HEK293 (cell line): ENCODE measurements at regions not wholly inside any gene's neighbourhood (a gene's known extent, or its start where the extent isn't known, plus 50 kb on each side); places are given as distances from the start of the nearest gene placed in this dataset.

Experiments used
- CTCF ChIA-PET: fragments of 350-600 bp; formaldehyde crosslinking; extraction: SDS; loops from one replicate; lab custom pipeline; 2021; ENCODE audit warnings: antibody characterized with exemption; lab: Yijun Ruan, JAX
- POLR2A ChIA-PET: fragments of 300-600 bp; formaldehyde crosslinking; extraction: SDS; loops from one replicate; lab custom pipeline; 2020; ENCODE audit warnings: antibody characterized with exemption, inconsistent platforms; lab: Yijun Ruan, JAX
- H3K27ac ChIP-seq: fragments of 200-500 bp; sonication (Bioruptor generic); 2 replicates; pipeline ENCODE4 v1.5.1; 2014; ENCODE audit warnings: low read depth, low read length, control low read depth, inconsistent platforms; ENCODE audit errors: extremely low read depth
- H3K36me3 ChIP-seq, 2 experiments: fragments of 200-500 bp in 1 of 2; sonication (Bioruptor generic) in 1 of 2; 1 replicate in 1 of 2; 2 replicates in 1 of 2; pipeline ENCODE4 v1.5.1; 2014 to 2017; ENCODE audit warnings: inconsistent platforms in 2 of 2, low read length in 2 of 2; ENCODE audit not compliant: control insufficient read depth in 2 of 2, insufficient read depth in 1 of 2
- H3K4me1 ChIP-seq: fragments of 200-500 bp; sonication (Bioruptor generic); 2 replicates; pipeline ENCODE4 v1.5.1; 2014; ENCODE audit warnings: mild to moderate bottlenecking, low read length, inconsistent platforms; ENCODE audit not compliant: control insufficient read depth, insufficient read depth
- H3K4me3 ChIP-seq: 2 replicates; pipeline ENCODE4 v1.5.1; 2011; ENCODE audit warnings: low read depth, mild to moderate bottlenecking, control low read depth, low read length, moderate library complexity
- H3K9me3 ChIP-seq: fragments of 200-500 bp; sonication (Bioruptor generic); 2 replicates; pipeline ENCODE4 v1.5.1; 2014; ENCODE audit warnings: low read depth, low read length, inconsistent platforms; ENCODE audit not compliant: control insufficient read depth, insufficient read depth
- HOXA7 ChIP-seq: sonication (generic); formaldehyde crosslinking; IDR thresholded peaks from 2 replicates; pipeline ENCODE4 v1.8.1; 2022; ENCODE audit warnings: missing genetic modification reagents, borderline replicate concordance
- RBAK ChIP-seq: fragments of 450-650 bp; formaldehyde crosslinking; IDR thresholded peaks from 2 replicates; pipeline ENCODE4 v1.5.1; 2016; ENCODE audit warnings: missing biosample characterization, missing genetic modification characterization
- SP3 ChIP-seq: fragments of 450-650 bp; formaldehyde crosslinking; IDR thresholded peaks from 2 replicates; pipeline ENCODE4 v1.5.1; 2016; ENCODE audit warnings: missing biosample characterization, missing genetic modification characterization
- TCF7L2 ChIP-seq: IDR thresholded peaks from 2 replicates; pipeline ENCODE4 v1.6.1; 2011; ENCODE audit warnings: low read depth, mild to moderate bottlenecking, inconsistent platforms, low read length, moderate library complexity, borderline replicate concordance
- WT1 ChIP-seq: fragments of 450-650 bp; formaldehyde crosslinking; IDR thresholded peaks from 2 replicates; pipeline ENCODE4 v1.5.1; 2016; ENCODE audit warnings: missing biosample characterization, missing genetic modification characterization
- YY1 ChIP-seq: fragments of 450-650 bp; formaldehyde crosslinking; IDR thresholded peaks from 2 replicates; pipeline ENCODE4 v1.5.1; 2018; ENCODE audit warnings: missing biosample characterization, missing genetic modification characterization
- YY2 ChIP-seq: fragments of 450-650 bp; formaldehyde crosslinking; IDR thresholded peaks from 2 replicates; pipeline ENCODE4 v1.5.1; 2016; ENCODE audit warnings: missing biosample characterization, missing genetic modification characterization
- ZBTB21 ChIP-seq: fragments of 450-650 bp; formaldehyde crosslinking; IDR thresholded peaks from 2 replicates; pipeline ENCODE4 v1.5.1; 2017; ENCODE audit warnings: missing biosample characterization, missing genetic modification characterization
- ZIC2 ChIP-seq: fragments of 450-650 bp; formaldehyde crosslinking; IDR thresholded peaks from 2 replicates; pipeline ENCODE4 v1.5.1; 2016; ENCODE audit warnings: missing biosample characterization, missing genetic modification characterization
- ZNF112 ChIP-seq: fragments of 450-650 bp; formaldehyde crosslinking; IDR thresholded peaks from 2 replicates; pipeline ENCODE4 v1.5.0; 2017; ENCODE audit warnings: missing biosample characterization, missing genetic modification characterization
- ZNF140 ChIP-seq: fragments of 450-650 bp; formaldehyde crosslinking; IDR thresholded peaks from 2 replicates; pipeline ENCODE4 v1.5.1; 2016; ENCODE audit warnings: missing biosample characterization, missing genetic modification characterization
- ZNF16 ChIP-seq: fragments of 450-650 bp; formaldehyde crosslinking; IDR thresholded peaks from 2 replicates; pipeline ENCODE4 v1.5.1; 2016; ENCODE audit warnings: low read depth, missing biosample characterization, missing genetic modification characterization
- ZNF175 ChIP-seq: fragments of 450-650 bp; formaldehyde crosslinking; IDR thresholded peaks from 2 replicates; pipeline ENCODE4 v1.5.1; 2016; ENCODE audit warnings: missing biosample characterization, missing genetic modification characterization
- ZNF211 ChIP-seq: fragments of 450-650 bp; formaldehyde crosslinking; IDR thresholded peaks from 2 replicates; pipeline ENCODE4 v1.5.1; 2016; ENCODE audit warnings: low read depth, missing biosample characterization, missing genetic modification characterization
- ZNF223 ChIP-seq: fragments of 450-650 bp; formaldehyde crosslinking; IDR thresholded peaks from 2 replicates; pipeline ENCODE4 v1.5.1; 2016; ENCODE audit warnings: missing biosample characterization, missing genetic modification characterization
- ZNF354C ChIP-seq: fragments of 450-650 bp; formaldehyde crosslinking; IDR thresholded peaks from 2 replicates; pipeline ENCODE4 v1.5.1; 2016; ENCODE audit warnings: missing biosample characterization, missing genetic modification characterization, low read depth, borderline replicate concordance
- ZNF433 ChIP-seq: fragments of 450-650 bp; formaldehyde crosslinking; IDR thresholded peaks from 2 replicates; pipeline ENCODE4 v1.5.1; 2016; ENCODE audit warnings: missing biosample characterization, missing genetic modification characterization, low read depth
- ZNF514 ChIP-seq: fragments of 450-650 bp; formaldehyde crosslinking; IDR thresholded peaks from 2 replicates; pipeline ENCODE4 v1.5.1; 2016; ENCODE audit warnings: missing biosample characterization, missing genetic modification characterization
- ZNF548 ChIP-seq: fragments of 450-650 bp; formaldehyde crosslinking; IDR thresholded peaks from 2 replicates; pipeline ENCODE4 v1.5.1; 2016; ENCODE audit warnings: missing biosample characterization, missing genetic modification characterization
- ZNF555 ChIP-seq: fragments of 450-650 bp; formaldehyde crosslinking; conservative IDR thresholded peaks from 2 replicates; pipeline ENCODE4 v1.5.1; 2017; ENCODE audit warnings: missing biosample characterization, mild to moderate bottlenecking, missing genetic modification characterization, inconsistent platforms
- ZNF561 ChIP-seq: fragments of 450-650 bp; IDR thresholded peaks from 2 replicates; pipeline ENCODE4 v1.5.1; 2018; ENCODE audit warnings: missing biosample characterization, missing genetic modification characterization, borderline replicate concordance
- ZNF596 ChIP-seq: fragments of 450-650 bp; IDR thresholded peaks from 2 replicates; pipeline ENCODE4 v1.5.0; 2018; ENCODE audit warnings: missing biosample characterization, mild to moderate bottlenecking, missing genetic modification characterization, moderate library complexity
- ZNF677 ChIP-seq: fragments of 450-650 bp; IDR thresholded peaks from 2 replicates; pipeline ENCODE4 v1.5.0; 2018; ENCODE audit warnings: missing biosample characterization, mild to moderate bottlenecking, missing genetic modification characterization, moderate library complexity
- ZNF747 ChIP-seq: fragments of 450-650 bp; formaldehyde crosslinking; IDR thresholded peaks from 2 replicates; pipeline ENCODE4 v1.5.1; 2016; ENCODE audit warnings: missing biosample characterization, missing genetic modification characterization
- ZNF791 ChIP-seq: fragments of 450-650 bp; formaldehyde crosslinking; IDR thresholded peaks from 2 replicates; pipeline ENCODE4 v1.5.1; 2016; ENCODE audit warnings: missing biosample characterization, missing genetic modification characterization
- ZNF830 ChIP-seq: fragments of 450-650 bp; IDR thresholded peaks from 2 replicates; pipeline ENCODE4 v1.5.0; 2018; ENCODE audit warnings: missing biosample characterization, missing genetic modification characterization, low read depth, mild to moderate bottlenecking, moderate library complexity
- TF ChIP-seq, protein P1 (sequence below): fragments of 450-650 bp; formaldehyde crosslinking; IDR thresholded peaks from 2 replicates; pipeline ENCODE4 v1.5.1; 2016; ENCODE audit warnings: missing biosample characterization, missing genetic modification characterization
- TF ChIP-seq, protein P2 (sequence below): fragments of 450-650 bp; formaldehyde crosslinking; IDR thresholded peaks from 2 replicates; pipeline ENCODE4 v1.5.1; 2016; ENCODE audit warnings: missing biosample characterization, missing genetic modification characterization
- TF ChIP-seq, protein P3 (sequence below): fragments of 450-650 bp; formaldehyde crosslinking; IDR thresholded peaks from 2 replicates; pipeline ENCODE4 v1.5.1; 2016; ENCODE audit warnings: missing biosample characterization, missing genetic modification characterization
- TF ChIP-seq, protein P4 (sequence below): fragments of 450-650 bp; formaldehyde crosslinking; IDR thresholded peaks from 2 replicates; pipeline ENCODE4 v1.5.1; 2017; ENCODE audit warnings: missing biosample characterization, missing genetic modification characterization
- TF ChIP-seq, protein P5 (sequence below): fragments of 450-650 bp; formaldehyde crosslinking; IDR thresholded peaks from 2 replicates; pipeline ENCODE4 v1.5.1; 2016; ENCODE audit warnings: missing biosample characterization, missing genetic modification characterization
- TF ChIP-seq, protein P6 (sequence below): fragments of 450-650 bp; formaldehyde crosslinking; IDR thresholded peaks from 2 replicates; pipeline ENCODE4 v1.5.1; 2017; ENCODE audit warnings: missing biosample characterization, missing genetic modification characterization

DNA sequence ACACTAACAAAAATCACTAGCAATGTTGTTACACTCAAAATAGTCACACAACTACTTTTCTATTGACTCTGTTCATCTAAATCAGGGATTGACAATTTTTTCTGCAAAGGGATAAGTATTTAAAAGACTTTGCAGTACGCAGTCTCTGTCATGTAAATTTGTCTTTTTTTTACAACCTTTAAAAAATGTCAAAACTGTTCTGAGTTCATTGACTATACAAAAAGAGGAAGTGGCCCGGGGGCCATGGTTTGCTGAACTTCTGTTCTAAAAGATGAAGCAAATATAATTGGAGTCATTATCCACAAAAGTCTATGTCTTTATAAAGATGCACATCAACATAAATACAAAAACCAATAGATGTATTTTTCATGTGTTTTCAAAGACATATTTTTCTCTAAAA, 1310.3 kb downstream of the RPA4 start:
- no peaks in the 10 kb centered on the region for H3K9me3 ChIP-seq
- CTCF ChIA-PET: no interaction called here
- TF ChIP-seq ZNF175 (tag by site-specific recombination): no peak
- TF ChIP-seq, protein P1, sequence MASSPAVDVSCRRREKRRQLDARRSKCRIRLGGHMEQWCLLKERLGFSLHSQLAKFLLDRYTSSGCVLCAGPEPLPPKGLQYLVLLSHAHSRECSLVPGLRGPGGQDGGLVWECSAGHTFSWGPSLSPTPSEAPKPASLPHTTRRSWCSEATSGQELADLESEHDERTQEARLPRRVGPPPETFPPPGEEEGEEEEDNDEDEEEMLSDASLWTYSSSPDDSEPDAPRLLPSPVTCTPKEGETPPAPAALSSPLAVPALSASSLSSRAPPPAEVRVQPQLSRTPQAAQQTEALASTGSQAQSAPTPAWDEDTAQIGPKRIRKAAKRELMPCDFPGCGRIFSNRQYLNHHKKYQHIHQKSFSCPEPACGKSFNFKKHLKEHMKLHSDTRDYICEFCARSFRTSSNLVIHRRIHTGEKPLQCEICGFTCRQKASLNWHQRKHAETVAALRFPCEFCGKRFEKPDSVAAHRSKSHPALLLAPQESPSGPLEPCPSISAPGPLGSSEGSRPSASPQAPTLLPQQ (tag by site-specific recombination): no peak
- TF ChIP-seq ZNF561 (tag by site-specific recombination): no peak
- TF ChIP-seq ZNF140 (tag by site-specific recombination): no peak
- TF ChIP-seq SP3 (tag by site-specific recombination): no peak
- TF ChIP-seq WT1 (tag by site-specific recombination): no peak
- no peak for TF ChIP-seq YY1 (tag by site-specific recombination)
- no peak for TF ChIP-seq ZNF791 (tag by site-specific recombination)
- TF ChIP-seq ZNF555 (tag by site-specific recombination): no peak
- TF ChIP-seq, protein P2, sequence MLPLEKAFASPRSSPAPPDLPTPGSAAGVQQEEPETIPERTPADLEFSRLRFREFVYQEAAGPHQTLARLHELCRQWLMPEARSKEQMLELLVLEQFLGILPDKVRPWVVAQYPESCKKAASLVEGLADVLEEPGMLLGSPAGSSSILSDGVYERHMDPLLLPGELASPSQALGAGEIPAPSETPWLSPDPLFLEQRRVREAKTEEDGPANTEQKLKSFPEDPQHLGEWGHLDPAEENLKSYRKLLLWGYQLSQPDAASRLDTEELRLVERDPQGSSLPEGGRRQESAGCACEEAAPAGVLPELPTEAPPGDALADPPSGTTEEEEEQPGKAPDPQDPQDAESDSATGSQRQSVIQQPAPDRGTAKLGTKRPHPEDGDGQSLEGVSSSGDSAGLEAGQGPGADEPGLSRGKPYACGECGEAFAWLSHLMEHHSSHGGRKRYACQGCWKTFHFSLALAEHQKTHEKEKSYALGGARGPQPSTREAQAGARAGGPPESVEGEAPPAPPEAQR: no peak
- TF ChIP-seq, protein P3, sequence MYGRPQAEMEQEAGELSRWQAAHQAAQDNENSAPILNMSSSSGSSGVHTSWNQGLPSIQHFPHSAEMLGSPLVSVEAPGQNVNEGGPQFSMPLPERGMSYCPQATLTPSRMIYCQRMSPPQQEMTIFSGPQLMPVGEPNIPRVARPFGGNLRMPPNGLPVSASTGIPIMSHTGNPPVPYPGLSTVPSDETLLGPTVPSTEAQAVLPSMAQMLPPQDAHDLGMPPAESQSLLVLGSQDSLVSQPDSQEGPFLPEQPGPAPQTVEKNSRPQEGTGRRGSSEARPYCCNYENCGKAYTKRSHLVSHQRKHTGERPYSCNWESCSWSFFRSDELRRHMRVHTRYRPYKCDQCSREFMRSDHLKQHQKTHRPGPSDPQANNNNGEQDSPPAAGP: no peak
- TF ChIP-seq ZNF354C (tag by site-specific recombination): no peak
- no peak for TF ChIP-seq ZNF112 (tag by site-specific recombination)
- H3K4me3 ChIP-seq: no peak overlapping the region
- no peak overlapping the region for H3K27ac ChIP-seq
- POLR2A ChIA-PET: no interaction called here
- H3K36me3 ChIP-seq: no peaks in the 10 kb centered on the region
- no peaks in the 10 kb centered on the region for H3K4me1 ChIP-seq

DNA sequence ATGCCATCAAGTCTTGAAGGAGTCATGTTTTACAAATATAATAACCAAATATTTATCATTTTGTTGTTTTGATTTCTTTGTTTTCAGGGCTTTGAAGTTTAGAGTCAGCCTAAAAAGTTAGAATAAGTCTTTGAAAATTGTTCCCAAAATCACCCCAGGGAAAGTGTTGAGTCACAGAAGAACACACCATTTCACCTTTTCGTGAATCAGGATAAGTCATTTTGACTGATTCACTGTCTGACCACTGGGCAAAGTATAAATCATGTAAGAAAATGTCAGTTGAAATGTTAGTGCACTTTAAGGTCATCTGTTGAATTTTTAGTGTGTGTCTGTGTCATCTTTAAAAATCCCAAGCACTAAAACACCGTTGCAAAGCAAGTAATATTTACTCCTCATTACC, 1320.1 kb downstream of the RPA4 start:
- Histone ChIP-seq H3K9me3 (no peaks in the 10 kb centered on the region), H3K36me3 (no peaks in the 10 kb centered on the region), H3K4me1 (no peaks in the 10 kb centered on the region), H3K27ac (no peak overlapping the region), H3K4me3 (no peak overlapping the region)
- ChIA-PET CTCF (no interaction called here), POLR2A (no interaction called here)
- TF ChIP-seq ZIC2 (no peak), ZNF596 (tag by site-specific recombination) (no peak), ZNF211 (tag by site-specific recombination) (no peak), RBAK (no peak), ZNF677 (no peak), HOXA7 (no peak), ZNF16 (tag by site-specific recombination) (no peak), ZNF433 (tag by site-specific recombination) (no peak), ZNF830 (tag by site-specific recombination) (no peak), TCF7L2 (no peak), ZBTB21 (tag by site-specific recombination) (no peak), YY2 (tag by site-specific recombination) (no peak), ZNF223 (tag by site-specific recombination) (no peak), ZNF747 (tag by site-specific recombination) (no peak), ZNF514 (tag by site-specific recombination) (no peak), ZNF548 (tag by site-specific recombination) (no peak)
- TF ChIP-seq, protein P4, sequence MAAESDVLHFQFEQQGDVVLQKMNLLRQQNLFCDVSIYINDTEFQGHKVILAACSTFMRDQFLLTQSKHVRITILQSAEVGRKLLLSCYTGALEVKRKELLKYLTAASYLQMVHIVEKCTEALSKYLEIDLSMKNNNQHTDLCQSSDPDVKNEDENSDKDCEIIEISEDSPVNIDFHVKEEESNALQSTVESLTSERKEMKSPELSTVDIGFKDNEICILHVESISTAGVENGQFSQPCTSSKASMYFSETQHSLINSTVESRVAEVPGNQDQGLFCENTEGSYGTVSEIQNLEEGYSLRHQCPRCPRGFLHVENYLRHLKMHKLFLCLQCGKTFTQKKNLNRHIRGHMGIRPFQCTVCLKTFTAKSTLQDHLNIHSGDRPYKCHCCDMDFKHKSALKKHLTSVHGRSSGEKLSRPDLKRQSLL (tag by site-specific recombination): no peak
- TF ChIP-seq, protein P5, sequence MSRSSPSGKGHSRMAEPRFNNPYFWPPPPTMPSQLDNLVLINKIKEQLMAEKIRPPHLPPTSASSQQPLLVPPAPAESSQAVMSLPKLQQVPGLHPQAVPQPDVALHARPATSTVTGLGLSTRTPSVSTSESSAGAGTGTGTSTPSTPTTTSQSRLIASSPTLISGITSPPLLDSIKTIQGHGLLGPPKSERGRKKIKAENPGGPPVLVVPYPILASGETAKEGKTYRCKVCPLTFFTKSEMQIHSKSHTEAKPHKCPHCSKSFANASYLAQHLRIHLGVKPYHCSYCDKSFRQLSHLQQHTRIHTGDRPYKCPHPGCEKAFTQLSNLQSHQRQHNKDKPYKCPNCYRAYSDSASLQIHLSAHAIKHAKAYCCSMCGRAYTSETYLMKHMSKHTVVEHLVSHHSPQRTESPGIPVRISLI (tag by site-specific recombination): no peak
- TF ChIP-seq, protein P6, sequence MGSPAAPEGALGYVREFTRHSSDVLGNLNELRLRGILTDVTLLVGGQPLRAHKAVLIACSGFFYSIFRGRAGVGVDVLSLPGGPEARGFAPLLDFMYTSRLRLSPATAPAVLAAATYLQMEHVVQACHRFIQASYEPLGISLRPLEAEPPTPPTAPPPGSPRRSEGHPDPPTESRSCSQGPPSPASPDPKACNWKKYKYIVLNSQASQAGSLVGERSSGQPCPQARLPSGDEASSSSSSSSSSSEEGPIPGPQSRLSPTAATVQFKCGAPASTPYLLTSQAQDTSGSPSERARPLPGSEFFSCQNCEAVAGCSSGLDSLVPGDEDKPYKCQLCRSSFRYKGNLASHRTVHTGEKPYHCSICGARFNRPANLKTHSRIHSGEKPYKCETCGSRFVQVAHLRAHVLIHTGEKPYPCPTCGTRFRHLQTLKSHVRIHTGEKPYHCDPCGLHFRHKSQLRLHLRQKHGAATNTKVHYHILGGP (tag by site-specific recombination): no peak
